ENCODE measurements at regions not wholly inside any gene's neighbourhood (a gene's known extent, or its start where the extent isn't known, plus 50 kb on each side); places are given as distances from the start of the nearest gene placed in this dataset.

GRCh38 chr6:44000164-44000842 lies 126.9 kb downstream of the MRPL14 start (continued):
- TF ChIP-seq, protein P1, sequence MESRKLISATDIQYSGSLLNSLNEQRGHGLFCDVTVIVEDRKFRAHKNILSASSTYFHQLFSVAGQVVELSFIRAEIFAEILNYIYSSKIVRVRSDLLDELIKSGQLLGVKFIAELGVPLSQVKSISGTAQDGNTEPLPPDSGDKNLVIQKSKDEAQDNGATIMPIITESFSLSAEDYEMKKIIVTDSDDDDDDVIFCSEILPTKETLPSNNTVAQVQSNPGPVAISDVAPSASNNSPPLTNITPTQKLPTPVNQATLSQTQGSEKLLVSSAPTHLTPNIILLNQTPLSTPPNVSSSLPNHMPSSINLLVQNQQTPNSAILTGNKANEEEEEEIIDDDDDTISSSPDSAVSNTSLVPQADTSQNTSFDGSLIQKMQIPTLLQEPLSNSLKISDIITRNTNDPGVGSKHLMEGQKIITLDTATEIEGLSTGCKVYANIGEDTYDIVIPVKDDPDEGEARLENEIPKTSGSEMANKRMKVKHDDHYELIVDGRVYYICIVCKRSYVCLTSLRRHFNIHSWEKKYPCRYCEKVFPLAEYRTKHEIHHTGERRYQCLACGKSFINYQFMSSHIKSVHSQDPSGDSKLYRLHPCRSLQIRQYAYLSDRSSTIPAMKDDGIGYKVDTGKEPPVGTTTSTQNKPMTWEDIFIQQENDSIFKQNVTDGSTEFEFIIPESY (IDR thresholded peaks at IDR 0.05), result no peak
- no peak for TF ChIP-seq PAX5 (IDR thresholded peaks at IDR 0.05; ENCODE audit: borderline replicate concordance, low read depth, low read length)
- TF ChIP-seq, protein P2, sequence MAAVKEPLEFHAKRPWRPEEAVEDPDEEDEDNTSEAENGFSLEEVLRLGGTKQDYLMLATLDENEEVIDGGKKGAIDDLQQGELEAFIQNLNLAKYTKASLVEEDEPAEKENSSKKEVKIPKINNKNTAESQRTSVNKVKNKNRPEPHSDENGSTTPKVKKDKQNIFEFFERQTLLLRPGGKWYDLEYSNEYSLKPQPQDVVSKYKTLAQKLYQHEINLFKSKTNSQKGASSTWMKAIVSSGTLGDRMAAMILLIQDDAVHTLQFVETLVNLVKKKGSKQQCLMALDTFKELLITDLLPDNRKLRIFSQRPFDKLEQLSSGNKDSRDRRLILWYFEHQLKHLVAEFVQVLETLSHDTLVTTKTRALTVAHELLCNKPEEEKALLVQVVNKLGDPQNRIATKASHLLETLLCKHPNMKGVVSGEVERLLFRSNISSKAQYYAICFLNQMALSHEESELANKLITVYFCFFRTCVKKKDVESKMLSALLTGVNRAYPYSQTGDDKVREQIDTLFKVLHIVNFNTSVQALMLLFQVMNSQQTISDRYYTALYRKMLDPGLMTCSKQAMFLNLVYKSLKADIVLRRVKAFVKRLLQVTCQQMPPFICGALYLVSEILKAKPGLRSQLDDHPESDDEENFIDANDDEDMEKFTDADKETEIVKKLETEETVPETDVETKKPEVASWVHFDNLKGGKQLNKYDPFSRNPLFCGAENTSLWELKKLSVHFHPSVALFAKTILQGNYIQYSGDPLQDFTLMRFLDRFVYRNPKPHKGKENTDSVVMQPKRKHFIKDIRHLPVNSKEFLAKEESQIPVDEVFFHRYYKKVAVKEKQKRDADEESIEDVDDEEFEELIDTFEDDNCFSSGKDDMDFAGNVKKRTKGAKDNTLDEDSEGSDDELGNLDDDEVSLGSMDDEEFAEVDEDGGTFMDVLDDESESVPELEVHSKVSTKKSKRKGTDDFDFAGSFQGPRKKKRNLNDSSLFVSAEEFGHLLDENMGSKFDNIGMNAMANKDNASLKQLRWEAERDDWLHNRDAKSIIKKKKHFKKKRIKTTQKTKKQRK (IDR thresholded peaks at IDR 0.05; ENCODE audit: low read depth, low read length), result no peak
- no peak for TF ChIP-seq USF1 (IDR thresholded peaks at IDR 0.05; ENCODE audit: borderline replicate concordance, extremely low read length, insufficient read depth, low read depth, low read length)
- TF ChIP-seq, protein P3, sequence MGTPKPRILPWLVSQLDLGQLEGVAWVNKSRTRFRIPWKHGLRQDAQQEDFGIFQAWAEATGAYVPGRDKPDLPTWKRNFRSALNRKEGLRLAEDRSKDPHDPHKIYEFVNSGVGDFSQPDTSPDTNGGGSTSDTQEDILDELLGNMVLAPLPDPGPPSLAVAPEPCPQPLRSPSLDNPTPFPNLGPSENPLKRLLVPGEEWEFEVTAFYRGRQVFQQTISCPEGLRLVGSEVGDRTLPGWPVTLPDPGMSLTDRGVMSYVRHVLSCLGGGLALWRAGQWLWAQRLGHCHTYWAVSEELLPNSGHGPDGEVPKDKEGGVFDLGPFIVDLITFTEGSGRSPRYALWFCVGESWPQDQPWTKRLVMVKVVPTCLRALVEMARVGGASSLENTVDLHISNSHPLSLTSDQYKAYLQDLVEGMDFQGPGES (IDR thresholded peaks at IDR 0.05), result no peak
- peak; percentile 88 for TF ChIP-seq CREB1 (IDR thresholded peaks at IDR 0.05; ENCODE audit: low read depth)
- no peak for TF ChIP-seq WRNIP1 (IDR thresholded peaks at IDR 0.05; ENCODE audit: borderline replicate concordance, low read depth, low read length)
- no peak for TF ChIP-seq USF2 (IDR thresholded peaks at IDR 0.05; ENCODE audit: borderline replicate concordance, low read depth, low read length)
- TF ChIP-seq, protein P4, sequence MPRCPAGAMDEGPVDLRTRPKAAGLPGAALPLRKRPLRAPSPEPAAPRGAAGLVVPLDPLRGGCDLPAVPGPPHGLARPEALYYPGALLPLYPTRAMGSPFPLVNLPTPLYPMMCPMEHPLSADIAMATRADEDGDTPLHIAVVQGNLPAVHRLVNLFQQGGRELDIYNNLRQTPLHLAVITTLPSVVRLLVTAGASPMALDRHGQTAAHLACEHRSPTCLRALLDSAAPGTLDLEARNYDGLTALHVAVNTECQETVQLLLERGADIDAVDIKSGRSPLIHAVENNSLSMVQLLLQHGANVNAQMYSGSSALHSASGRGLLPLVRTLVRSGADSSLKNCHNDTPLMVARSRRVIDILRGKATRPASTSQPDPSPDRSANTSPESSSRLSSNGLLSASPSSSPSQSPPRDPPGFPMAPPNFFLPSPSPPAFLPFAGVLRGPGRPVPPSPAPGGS (IDR thresholded peaks at IDR 0.05; ENCODE audit: borderline replicate concordance, insufficient read depth, low read depth, low read length, poor library complexity, severe bottlenecking), result no peak
- no peak for TF ChIP-seq RBBP5 (conservative IDR thresholded peaks at IDR 0.05)
- no peak for TF ChIP-seq SUZ12 (IDR thresholded peaks at IDR 0.05; ENCODE audit: unreplicated experiment)
- no peak; the same call in 1 of the 2 replicates for TF ChIP-seq BMI1 (IDR thresholded peaks at IDR 0.05; ENCODE audit: borderline replicate concordance)
- TF ChIP-seq NFXL1 (IDR thresholded peaks at IDR 0.05; ENCODE audit: borderline replicate concordance), result no peak
- TF ChIP-seq BCL11A (IDR thresholded peaks at IDR 0.05; ENCODE audit: low read depth, low read length), result no peak
- peak; percentile 80 for TF ChIP-seq IKZF1 (conservative IDR thresholded peaks at IDR 0.05)
- TF ChIP-seq ASH2L (IDR thresholded peaks at IDR 0.05; ENCODE audit: borderline replicate concordance, low read depth), result no peak
- no peak for TF ChIP-seq HDAC2 (IDR thresholded peaks at IDR 0.05)
- peak; percentile 76 for TF ChIP-seq MTA2 (IDR thresholded peaks at IDR 0.05; ENCODE audit: low read depth)
- TF ChIP-seq CHD1 (IDR thresholded peaks at IDR 0.05; ENCODE audit: low read depth, low read length), result no peak
- no peak for TF ChIP-seq YY1 (IDR thresholded peaks at IDR 0.05; ENCODE audit: low read depth, low read length)
